ENCODE measurements at regions not wholly inside any gene's neighbourhood (a gene's known extent, or its start where the extent isn't known, plus 50 kb on each side); places are given as distances from the start of the nearest gene placed in this dataset.

- TF ChIP-seq CTCF (IDR thresholded peaks at IDR 0.05 in 8 of 11, conservative IDR thresholded peaks at IDR 0.05 in 3 of 11) (no peak), POLR2AphosphoS5 (IDR thresholded peaks at IDR 0.05) (no peak)
Measured at GRCh38 chr4:12579172-12579571, 905.0 kb downstream of the RAB28 start.
